ENCODE measurements at regions not wholly inside any gene's neighbourhood (a gene's known extent, or its start where the extent isn't known, plus 50 kb on each side); places are given as distances from the start of the nearest gene placed in this dataset.

GRCh38 chr1:218778257-218779126 is 395.2 kb upstream of the LYPLAL1 start:
- 73% methylated on average over 4 of the region's 4 CpGs for WGBS (ENCODE audit: missing lambda C conversion rate)
- no peak for FAIRE-seq
- no peak for TF ChIP-seq FOSL2 (IDR thresholded peaks at IDR 0.05)
- TF ChIP-seq FOSL2 (CRISPR knock-in tag; IDR thresholded peaks at IDR 0.05) = 0 out of 2 replicates have a peak, but pooled peaks have one; percentile 6
- TF ChIP-seq ELK1 (IDR thresholded peaks at IDR 0.05; ENCODE audit: low read depth, low read length) = no peak
- POLR2A ChIA-PET = no interaction called here
- Histone ChIP-seq H3K4me3 (no peak overlapping the region), H3K27ac (no peak overlapping the region), H3K4me1 (peaks cover 3% of the 10 kb centered on the region; the same call in 2 of the 3 replicates), H3K9me3 (no peaks in the 10 kb centered on the region), H3K4me2 (no peak overlapping the region)
- CTCF ChIA-PET = interaction anchor here (0.8 to 1.1 kb wide), 3 partner anchors 9 to 24 kb away, joined by 3 read pairs; no protein-coding TSS in a partner anchor
- no peak for DNase-seq (ENCODE audit: low read depth in 1 of 2, low spot score in 1 of 2)
- no peak for ATAC-seq

- no peak overlapping the region for H3K4me3 ChIP-seq
- 71% methylated on average over 4 of the region's 4 CpGs for WGBS (ENCODE audit: missing lambda C conversion rate)
- no peaks in the 10 kb centered on the region for H3K9me3 ChIP-seq
- FAIRE-seq = peak; percentile 36
- H3K27ac ChIP-seq = peak overlapping the region in 1 of 2 experiments; percentile 19; a peak in 2 of 6 replicates
- POLR2A ChIA-PET = no interaction called here
- no peak for DNase-seq (ENCODE audit: low read depth in 1 of 2, low spot score in 1 of 2)
- ATAC-seq = no peak; a peak in 1 of 6 replicates
- TF ChIP-seq RAD21 (conservative IDR thresholded peaks at IDR 0.05 in 1 of 2, IDR thresholded peaks at IDR 0.05 in 1 of 2) (peak in 1 of 2 experiments; percentile 2; a peak in 1 of 5 replicates), PBX3 (IDR thresholded peaks at IDR 0.05) (no peak)
- H3K4me1 ChIP-seq = peaks cover 3% of the 10 kb centered on the region; the same call in 2 of the 3 replicates
- CTCF ChIA-PET = interaction anchor here (0.6 kb wide), 1 partner anchor 908 kb away, joined by 3 read pairs; no protein-coding TSS in a partner anchor
- no peak overlapping the region for H3K4me2 ChIP-seq
Observed at GRCh38 chr1:218779341-218780100, 394.2 kb upstream of the LYPLAL1 start.

- H3K27ac ChIP-seq = 0 out of 6 replicates have a peak overlapping the region, but pooled peaks of 1 of the 2 experiments have one; percentile 36
- no peak for DNase-seq (ENCODE audit: low read depth in 1 of 2, low spot score in 1 of 2)
- ChIA-PET POLR2A (no interaction called here), CTCF (interaction anchor here (1.1 kb wide), 1 partner anchor 367 kb away, joined by 3 read pairs; no protein-coding TSS in a partner anchor)
- FAIRE-seq = no peak
- ATAC-seq = no peak
- no peak for TF ChIP-seq EHF (CRISPR knock-in tag; IDR thresholded peaks at IDR 0.05)
- no peak for TF ChIP-seq EP300 (IDR thresholded peaks at IDR 0.05)
- no peak for TF ChIP-seq ATOH8 (CRISPR knock-in tag; IDR thresholded peaks at IDR 0.05; ENCODE audit: low read depth)
- TF ChIP-seq POLR2AphosphoS2 (conservative IDR thresholded peaks at IDR 0.05; ENCODE audit: low read length) = no peak
- TF ChIP-seq FOXS1 (CRISPR knock-in tag; IDR thresholded peaks at IDR 0.05) = no peak
- TF ChIP-seq HOXA7 (CRISPR knock-in tag; IDR thresholded peaks at IDR 0.05) = no peak
- no peak for TF ChIP-seq USF2 (IDR thresholded peaks at IDR 0.05)
- no peak for TF ChIP-seq EHMT2 (IDR thresholded peaks at IDR 0.05; ENCODE audit: low read depth)
- TF ChIP-seq NFE2L2 (conservative IDR thresholded peaks at IDR 0.05; ENCODE audit: low read length) = no peak
- no peak for TF ChIP-seq GATA3 (IDR thresholded peaks at IDR 0.05; ENCODE audit: borderline replicate concordance)
- TF ChIP-seq BHLHE40 (IDR thresholded peaks at IDR 0.05; ENCODE audit: low read depth, low read length) = no peak
- TF ChIP-seq BCL3 (IDR thresholded peaks at IDR 0.05) = no peak
- TF ChIP-seq CHD2 (IDR thresholded peaks at IDR 0.05; ENCODE audit: low read length, partially characterized antibody) = no peak
- no peak for TF ChIP-seq NR3C1 (IDR thresholded peaks at IDR 0.05)
- TF ChIP-seq ZNF302 (CRISPR knock-in tag; IDR thresholded peaks at IDR 0.05) = no peak
- no peak for TF ChIP-seq MAFK (IDR thresholded peaks at IDR 0.05; ENCODE audit: partially characterized antibody)
- no peak for TF ChIP-seq SMC3 (IDR thresholded peaks at IDR 0.05)
- no peak for TF ChIP-seq E2F6 (IDR thresholded peaks at IDR 0.05; ENCODE audit: borderline replicate concordance, low read depth)
- no peak for TF ChIP-seq HOXB13 (CRISPR knock-in tag; IDR thresholded peaks at IDR 0.05; ENCODE audit: low read depth)
- no peak overlapping the region for H3K4me2 ChIP-seq
- no peaks in the 10 kb centered on the region for H3K9me3 ChIP-seq
- H3K4me3 ChIP-seq = no peak overlapping the region
- 91% methylated on average over 3 of the region's 3 CpGs for WGBS (ENCODE audit: missing lambda C conversion rate)
- peaks cover 3% of the 10 kb centered on the region; the same call in 2 of the 3 replicates for H3K4me1 ChIP-seq
Observed at GRCh38 chr1:218783131-218783530, 390.5 kb upstream of the LYPLAL1 start.
